Upper lobe of right lung (tissue), 1 donor: ENCODE measurements at regions not wholly inside any gene's neighbourhood (a gene's known extent, or its start where the extent isn't known, plus 50 kb on each side); places are given as distances from the start of the nearest gene placed in this dataset.

Experiments used
- ATAC-seq: fragments of 200-7000 bp; cut with Tn5 transposase; one replicate; pipeline ENCODE4 v1.9.1; 2020; ENCODE audit warnings: mild to moderate bottlenecking, moderate library complexity
- DNase-seq: peaks from one replicate; pipeline ENCODE4 v3.0.0-alpha.2; 2020
- H3K27ac ChIP-seq: fragments of 200-600 bp; one replicate; pipeline ENCODE4 v1.8.0; 2022
- H3K27me3 ChIP-seq: fragments of 200-600 bp; one replicate; pipeline ENCODE4 v1.8.0; 2022; ENCODE audit warnings: mild to moderate bottlenecking
- H3K36me3 ChIP-seq: fragments of 200-600 bp; one replicate; pipeline ENCODE4 v1.8.0; 2022
- H3K4me1 ChIP-seq: fragments of 200-600 bp; one replicate; pipeline ENCODE4 v1.8.0; 2022
- H3K4me3 ChIP-seq: fragments of 200-600 bp; one replicate; pipeline ENCODE4 v1.8.0; 2022; ENCODE audit warnings: mild to moderate bottlenecking
- H3K9me3 ChIP-seq: fragments of 200-600 bp; one replicate; pipeline ENCODE4 v1.8.0; 2022
- intact Hi-C: fragments of 100-400 bp; cut with DNase I; formaldehyde crosslinking; loops from one replicate; pipeline ENCODE4 v1.11.0; 2022
- TF ChIP-seq, protein P1 (sequence below): fragments of 200-600 bp; IDR thresholded peaks from one replicate; pipeline ENCODE4 v1.8.0; 2022; ENCODE audit warnings: antibody characterized with exemption
- donor health status: DM: no; HTN: yes; CAD: no; lungs with severe emphysema.

DNA sequence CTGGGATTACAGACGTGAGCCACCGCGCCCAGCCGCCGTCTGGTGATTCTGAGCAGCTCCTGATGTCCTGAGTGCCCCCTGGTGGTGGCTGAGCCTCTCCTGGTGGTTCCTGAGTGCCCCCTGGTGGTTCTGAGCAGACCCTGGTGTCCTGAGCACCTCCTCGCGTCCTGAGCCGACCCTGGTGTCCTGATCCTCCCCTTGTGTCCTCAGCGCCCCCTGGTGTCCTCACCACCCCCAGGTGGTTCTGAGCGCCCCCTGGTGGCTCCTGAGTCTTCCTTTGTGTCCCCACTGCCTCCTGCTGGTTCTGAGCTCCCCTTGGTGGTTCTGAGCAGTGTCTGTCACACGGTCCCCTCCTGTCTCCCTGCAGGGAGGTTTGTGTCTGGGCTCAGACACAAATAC, 1304.9 kb downstream of the TMEM121 start:
- Histone ChIP-seq H3K4me1 (no peaks in the 10 kb centered on the region), H3K9me3 (no peaks in the 10 kb centered on the region), H3K27me3 (no peaks in the 10 kb centered on the region), H3K27ac (no peak overlapping the region), H3K4me3 (no peak overlapping the region), H3K36me3 (no peaks in the 10 kb centered on the region)
- peak; percentile 71 for DNase-seq
- intact Hi-C loops: no loop called here
- peak; percentile 67 for ATAC-seq
- TF ChIP-seq, protein P1, sequence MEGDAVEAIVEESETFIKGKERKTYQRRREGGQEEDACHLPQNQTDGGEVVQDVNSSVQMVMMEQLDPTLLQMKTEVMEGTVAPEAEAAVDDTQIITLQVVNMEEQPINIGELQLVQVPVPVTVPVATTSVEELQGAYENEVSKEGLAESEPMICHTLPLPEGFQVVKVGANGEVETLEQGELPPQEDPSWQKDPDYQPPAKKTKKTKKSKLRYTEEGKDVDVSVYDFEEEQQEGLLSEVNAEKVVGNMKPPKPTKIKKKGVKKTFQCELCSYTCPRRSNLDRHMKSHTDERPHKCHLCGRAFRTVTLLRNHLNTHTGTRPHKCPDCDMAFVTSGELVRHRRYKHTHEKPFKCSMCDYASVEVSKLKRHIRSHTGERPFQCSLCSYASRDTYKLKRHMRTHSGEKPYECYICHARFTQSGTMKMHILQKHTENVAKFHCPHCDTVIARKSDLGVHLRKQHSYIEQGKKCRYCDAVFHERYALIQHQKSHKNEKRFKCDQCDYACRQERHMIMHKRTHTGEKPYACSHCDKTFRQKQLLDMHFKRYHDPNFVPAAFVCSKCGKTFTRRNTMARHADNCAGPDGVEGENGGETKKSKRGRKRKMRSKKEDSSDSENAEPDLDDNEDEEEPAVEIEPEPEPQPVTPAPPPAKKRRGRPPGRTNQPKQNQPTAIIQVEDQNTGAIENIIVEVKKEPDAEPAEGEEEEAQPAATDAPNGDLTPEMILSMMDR: peak; percentile 37

DNA sequence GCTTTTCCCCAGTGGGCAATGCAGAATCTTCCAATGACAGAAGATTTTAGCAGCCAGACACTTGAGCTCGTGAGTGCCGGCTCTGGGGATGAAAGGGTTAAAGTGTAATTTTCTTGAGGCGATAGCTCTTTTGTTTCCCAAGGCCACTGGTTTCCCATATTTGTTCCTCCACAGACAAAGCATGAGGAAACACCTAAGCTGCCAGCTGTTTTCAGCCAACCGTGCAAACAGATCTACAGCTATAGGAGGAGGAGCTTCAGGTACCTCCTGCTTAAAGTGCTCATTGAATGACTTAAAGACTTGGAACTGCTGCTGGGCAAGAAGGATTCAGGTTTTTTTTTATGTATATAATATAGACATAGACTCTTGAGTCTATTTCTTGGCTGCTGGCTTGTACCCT, 1311.5 kb downstream of the TMEM121 start:
- TF ChIP-seq, protein P1: no peak

DNA sequence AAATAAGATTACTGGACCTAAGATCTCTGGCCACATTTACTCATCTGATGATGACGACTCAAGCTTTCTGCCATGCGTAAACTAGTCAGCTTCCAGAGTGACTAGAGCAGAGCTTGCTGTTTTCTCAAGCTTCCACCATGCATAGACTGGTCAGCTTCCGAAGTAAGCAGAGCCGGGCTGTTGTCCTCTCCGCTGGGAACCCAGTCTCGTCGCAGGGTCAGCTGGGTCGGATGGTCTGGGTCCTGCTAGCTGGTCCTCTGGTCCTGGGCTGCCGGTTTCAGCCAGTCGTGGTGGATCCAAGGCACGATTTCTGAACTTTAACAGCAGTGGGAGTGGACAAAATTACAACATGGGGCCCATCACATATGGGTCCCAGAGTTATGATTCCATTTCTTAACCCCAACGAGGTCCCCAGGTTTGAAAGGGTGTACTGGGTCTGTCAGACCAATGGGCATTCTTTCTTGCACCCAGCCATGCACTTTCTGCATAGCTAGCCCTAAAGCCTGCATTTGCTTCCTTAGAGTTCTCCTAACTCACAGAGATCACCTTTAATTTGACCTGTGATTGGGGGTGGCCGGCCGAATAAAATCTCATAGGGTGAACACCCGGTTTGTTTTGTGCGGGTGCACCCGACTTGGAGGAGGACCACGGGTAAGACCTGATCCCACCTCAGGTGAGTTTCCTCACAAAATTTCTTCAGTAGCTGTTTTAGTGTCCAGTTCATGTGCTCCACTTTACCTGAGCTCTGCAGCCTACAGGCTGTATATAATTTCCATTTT, 1312.8 kb downstream of the TMEM121 start:
- intact Hi-C loops: no loop called here
- Histone ChIP-seq H3K36me3 (no peaks in the 10 kb centered on the region), H3K4me1 (peaks cover 9% of the 10 kb centered on the region), H3K4me3 (no peak overlapping the region), H3K27ac (no peak overlapping the region), H3K9me3 (no peaks in the 10 kb centered on the region), H3K27me3 (no peaks in the 10 kb centered on the region)
- DNase-seq: no peak
- ATAC-seq: no peak
- TF ChIP-seq, protein P1: no peak

More for the DNA sequence above, 1311.5 kb downstream of the TMEM121 start:
- Histone ChIP-seq H3K27me3 (no peaks in the 10 kb centered on the region), H3K4me1 (peaks cover 1% of the 10 kb centered on the region), H3K9me3 (no peaks in the 10 kb centered on the region), H3K27ac (no peak overlapping the region), H3K4me3 (no peak overlapping the region), H3K36me3 (no peaks in the 10 kb centered on the region)
- intact Hi-C loops: no loop called here
- ATAC-seq (no peak), DNase-seq (no peak)

DNA sequence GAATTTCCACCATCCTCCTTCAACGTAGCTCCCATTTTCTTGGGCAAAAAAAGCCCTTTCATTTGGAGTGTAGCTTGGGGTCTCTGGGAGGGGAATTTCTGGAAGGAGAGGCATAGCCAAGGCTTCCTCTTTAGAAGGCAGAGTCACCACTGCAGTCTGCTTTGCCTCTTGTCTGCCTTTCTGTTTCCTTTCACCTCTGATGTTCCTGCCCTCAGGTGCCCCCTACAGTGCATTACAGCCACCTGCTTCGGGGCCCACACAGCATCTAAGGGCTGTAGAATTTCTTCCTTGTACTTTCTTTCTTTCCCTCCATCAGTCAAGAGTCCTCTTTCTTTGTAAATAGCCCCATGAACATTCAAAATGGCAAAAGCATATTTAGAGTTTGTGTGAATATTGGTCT, 1313.9 kb downstream of the TMEM121 start:
- DNase-seq: no peak
- no peak for ATAC-seq

DNA sequence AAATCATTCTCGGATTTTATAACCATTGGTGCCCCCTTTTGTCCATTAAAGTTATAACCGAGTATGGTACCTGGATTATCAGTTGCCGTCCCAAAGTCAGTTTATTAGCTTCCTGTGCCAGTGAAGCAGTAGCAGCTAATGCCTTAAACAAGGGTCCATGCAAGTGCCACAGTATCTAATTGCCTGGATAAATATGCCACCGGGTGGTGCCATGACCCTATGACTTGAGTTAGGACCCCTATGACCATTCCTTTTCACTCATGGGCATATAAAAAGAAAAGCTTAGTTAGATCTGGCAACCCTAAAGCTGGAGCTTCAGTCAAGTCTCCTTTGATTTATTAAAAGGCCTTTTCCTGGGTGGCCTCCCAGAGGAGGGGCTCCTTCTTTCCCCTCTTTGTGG, 1314.6 kb downstream of the TMEM121 start:
- no peaks in the 10 kb centered on the region for H3K9me3 ChIP-seq
- no peak for ATAC-seq
- H3K27ac ChIP-seq: peak overlapping the region; percentile 2
- intact Hi-C loops: no loop called here
- no peak overlapping the region for H3K4me3 ChIP-seq
- H3K36me3 ChIP-seq: no peaks in the 10 kb centered on the region
- no peaks in the 10 kb centered on the region for H3K27me3 ChIP-seq
- peaks cover 9% of the 10 kb centered on the region for H3K4me1 ChIP-seq
- DNase-seq: no peak
- TF ChIP-seq, protein P1: no peak

More for the DNA sequence above, 1313.9 kb downstream of the TMEM121 start:
- Histone ChIP-seq H3K27me3 (no peaks in the 10 kb centered on the region), H3K27ac (no peak overlapping the region), H3K4me3 (no peak overlapping the region), H3K4me1 (peaks cover 9% of the 10 kb centered on the region), H3K36me3 (no peaks in the 10 kb centered on the region), H3K9me3 (no peaks in the 10 kb centered on the region)
- intact Hi-C loops: no loop called here
- TF ChIP-seq, protein P1: no peak
